ENCODE measurements at regions not wholly inside any gene's neighbourhood (a gene's known extent, or its start where the extent isn't known, plus 50 kb on each side); places are given as distances from the start of the nearest gene placed in this dataset.

GRCh38 chr13:85663856-85664255 lies 135.4 kb downstream of the SLITRK6 start:
- DNase-seq, result no peak

- no peak for DNase-seq
Observed at GRCh38 chr13:85662186-85662585, 137.0 kb downstream of the SLITRK6 start.

- no peak for DNase-seq
Observed at GRCh38 chr13:85661675-85662074, 137.5 kb downstream of the SLITRK6 start.

DNA sequence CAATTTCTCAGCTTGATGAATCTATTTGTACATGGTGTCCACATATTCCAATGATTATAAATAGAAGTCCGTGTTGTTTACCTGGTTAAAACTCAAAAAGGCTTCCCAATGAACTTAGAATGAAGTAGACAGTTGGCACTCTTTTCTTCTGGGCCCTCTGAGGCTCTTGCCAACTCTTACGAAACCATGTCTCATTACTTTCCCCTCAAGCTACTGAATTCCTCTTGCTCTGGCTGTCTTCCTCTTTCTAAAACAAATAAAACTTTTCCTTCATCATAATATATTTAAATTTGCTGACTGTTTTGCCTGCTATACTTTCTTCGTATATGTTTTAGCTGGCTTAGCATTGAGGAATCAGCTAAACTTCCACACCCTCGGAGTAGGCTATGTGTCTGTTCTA lies 139.7 kb downstream of the SLITRK6 start:
- DNase-seq, result no peak

DNA sequence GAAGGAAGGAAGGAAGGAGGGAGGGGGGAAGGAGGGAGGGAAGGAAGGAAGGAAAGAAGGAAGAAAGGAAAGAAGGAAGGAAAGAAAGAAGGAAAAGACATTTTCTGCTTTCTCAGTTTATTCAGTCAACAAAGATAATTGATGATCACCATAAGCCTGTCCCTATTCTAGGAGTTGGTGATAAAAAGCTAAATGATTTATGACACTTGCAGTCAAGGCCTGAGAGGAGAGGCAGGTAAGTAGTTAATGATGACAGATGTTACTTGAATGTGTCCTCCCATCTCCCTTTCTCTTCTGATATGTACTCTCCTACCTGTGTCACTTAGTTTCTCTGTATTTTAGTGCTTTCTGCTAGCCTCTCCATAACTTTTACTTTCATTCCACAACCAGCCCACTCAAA lies 141.3 kb downstream of the SLITRK6 start:
- no peak for DNase-seq

DNA sequence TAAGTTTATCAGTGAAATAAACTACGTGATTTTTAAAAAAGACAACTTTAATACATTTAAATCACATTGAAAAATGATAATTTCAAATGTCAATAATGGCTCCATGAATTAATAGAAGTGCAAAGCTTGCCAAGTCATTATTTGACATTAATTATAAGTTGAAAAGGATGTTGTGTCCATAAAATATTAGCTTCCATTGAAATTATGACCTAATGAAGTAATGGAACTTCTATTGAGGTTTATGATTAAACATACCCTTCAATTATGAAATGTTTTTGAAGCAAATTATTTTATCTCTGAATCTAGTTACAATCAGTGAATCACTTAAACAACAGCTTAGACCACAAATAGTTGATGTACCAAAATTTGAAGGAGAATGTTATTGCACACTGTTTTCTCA lies 144.2 kb downstream of the SLITRK6 start:
- no peak for DNase-seq

DNA sequence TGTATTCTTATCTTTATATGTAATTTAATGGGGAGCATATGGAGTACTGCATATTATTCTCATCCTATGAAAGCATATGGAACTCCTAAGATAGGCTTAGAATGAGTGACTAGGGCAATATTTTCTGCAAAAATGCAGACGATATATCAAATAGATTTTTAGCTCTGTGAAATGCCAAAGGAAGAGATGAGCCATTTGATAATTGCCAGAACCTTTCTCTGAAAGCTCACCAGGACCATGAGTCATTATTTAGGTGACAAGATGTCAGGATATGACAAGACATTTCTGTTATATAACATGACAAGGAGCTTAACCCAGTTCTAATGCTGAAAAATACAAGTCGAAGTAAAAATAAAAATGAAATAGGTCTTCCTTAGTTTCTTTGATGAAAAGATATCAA lies 145.0 kb downstream of the SLITRK6 start:
- DNase-seq, result no peak

DNA sequence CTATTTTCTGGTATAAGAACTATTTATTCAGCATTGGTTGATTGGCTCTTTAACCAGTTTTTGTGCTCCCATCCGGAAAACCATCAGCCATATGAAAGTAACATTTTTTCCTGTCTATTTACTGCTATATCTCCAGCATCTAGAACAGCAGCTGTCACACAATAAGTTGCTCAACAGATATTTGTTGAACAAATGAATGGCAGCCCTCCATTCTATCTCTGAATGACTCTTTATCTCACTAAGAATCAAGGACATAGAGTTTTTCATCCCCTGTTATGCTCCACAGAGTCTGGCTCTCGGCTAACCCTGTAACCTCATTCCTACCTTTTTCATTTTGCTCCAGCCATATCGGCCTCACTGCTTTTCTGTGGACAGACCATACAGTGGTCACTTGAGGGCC lies 145.5 kb downstream of the SLITRK6 start:
- no peak for DNase-seq

DNA sequence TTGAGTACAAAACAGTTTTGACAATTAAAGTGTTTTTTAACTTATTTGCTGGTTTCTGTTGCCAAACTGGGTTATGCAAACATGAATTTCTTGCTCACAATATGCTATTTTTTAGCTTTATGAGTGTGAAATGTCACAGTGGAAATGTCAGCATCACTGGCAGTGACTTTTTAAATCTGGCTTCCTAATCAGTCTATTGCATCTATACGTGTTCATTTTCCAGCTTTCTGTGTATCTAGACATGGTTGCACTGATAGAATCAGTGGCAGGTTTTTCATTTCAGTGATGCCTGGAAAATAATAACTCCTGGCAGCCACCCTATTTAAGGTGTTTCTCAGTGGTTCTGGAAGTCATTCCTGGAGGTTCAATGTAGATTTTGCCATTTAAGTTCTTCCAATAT lies 146.7 kb downstream of the SLITRK6 start:
- no peak for DNase-seq

- DNase-seq, result no peak
Observed at GRCh38 chr13:85651440-85651839, 147.8 kb downstream of the SLITRK6 start.

DNA sequence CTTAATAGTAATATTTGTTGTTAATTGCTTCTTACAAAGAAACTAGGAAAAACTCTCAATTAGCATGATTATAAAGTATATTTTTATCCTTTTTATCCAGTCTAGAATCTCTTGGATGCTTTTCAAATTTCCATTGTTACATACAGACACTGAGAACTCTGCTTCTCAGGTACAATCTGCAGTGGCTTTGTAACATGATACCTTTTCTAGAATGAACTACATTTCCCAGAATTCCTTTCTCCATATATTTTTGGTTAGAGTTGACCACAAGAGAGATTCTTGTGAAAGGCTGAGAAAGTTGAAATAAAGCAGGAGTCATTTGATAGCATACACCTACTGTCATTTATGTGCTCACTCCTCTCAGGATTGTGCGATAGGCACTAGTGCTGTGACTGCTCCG lies 148.6 kb downstream of the SLITRK6 start:
- no peak for DNase-seq

- no peak for DNase-seq
Observed at GRCh38 chr13:85640727-85641126, 158.5 kb downstream of the SLITRK6 start.

DNA sequence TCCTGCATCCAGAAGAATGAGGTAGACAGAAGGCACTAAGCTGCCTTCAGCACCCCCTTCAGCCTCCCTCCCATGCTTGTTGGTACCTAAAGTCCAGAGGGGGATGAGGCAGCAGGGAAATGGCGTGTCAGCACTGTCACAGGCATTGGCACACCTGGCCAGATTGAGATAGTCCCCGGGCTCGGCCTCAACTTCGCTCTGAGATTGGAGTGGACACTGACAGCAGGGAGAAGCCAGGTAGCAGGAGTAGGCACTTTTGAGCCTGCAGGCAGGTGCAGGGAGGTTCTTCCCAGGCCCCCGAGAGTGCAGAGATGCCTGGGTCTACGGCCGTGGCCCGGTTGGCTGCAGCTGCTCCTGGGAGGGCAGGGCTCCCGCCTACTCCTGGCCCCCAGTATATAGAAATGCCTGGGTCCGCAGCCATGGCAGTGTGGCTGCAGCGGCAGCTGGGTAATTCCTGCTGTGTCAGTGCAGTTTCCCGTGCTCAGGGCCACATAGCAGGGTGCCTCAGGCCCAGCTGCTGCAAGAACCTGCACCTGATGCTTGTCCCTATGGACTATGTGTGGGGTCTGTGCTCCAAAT lies 160.3 kb downstream of the SLITRK6 start:
- DNase-seq, result no peak

- no peak for DNase-seq
Observed at GRCh38 chr13:85638265-85638664, 161.0 kb downstream of the SLITRK6 start.

- no peak for DNase-seq
Observed at GRCh38 chr13:85632526-85633195, 166.6 kb downstream of the SLITRK6 start.

- DNase-seq, result no peak
Observed at GRCh38 chr13:85631801-85632200, 167.4 kb downstream of the SLITRK6 start.

DNA sequence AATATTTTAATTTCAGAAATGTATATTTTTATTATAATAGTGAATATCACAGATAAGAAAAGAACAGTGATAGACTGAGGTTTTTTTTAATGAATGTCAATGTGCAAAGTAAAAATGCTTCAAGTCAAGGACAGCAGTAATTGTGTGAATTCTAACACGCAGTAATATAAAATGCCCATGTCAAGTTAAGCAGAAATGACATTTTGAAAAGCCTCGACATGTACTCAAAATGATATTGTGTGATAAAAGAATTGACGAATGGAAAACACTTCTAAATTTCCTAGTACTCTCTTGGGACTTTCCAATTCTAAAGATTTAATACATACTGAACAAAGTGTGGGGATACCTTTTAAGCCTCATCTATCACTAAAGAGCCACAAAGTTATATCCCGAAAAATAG lies 172.6 kb downstream of the SLITRK6 start:
- no peak for DNase-seq

DNA sequence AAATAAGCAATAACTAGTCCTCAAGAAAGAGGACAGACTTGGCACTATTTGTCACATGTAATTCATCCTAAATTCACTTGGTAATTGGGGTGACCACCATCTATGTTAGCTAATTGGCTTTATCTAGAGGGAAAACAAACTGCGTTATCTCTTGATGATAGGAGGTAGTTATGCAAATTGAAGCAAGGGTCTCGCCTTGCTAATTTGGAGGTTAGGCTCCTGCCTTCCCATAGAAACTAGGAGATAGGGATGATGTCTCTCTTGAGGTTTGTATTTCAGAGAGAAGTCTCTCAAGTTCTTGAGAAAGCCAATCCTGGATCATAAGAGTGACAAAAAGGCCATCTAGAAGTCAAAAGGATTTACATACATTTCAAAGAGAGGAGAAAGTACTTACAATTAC lies 179.9 kb downstream of the SLITRK6 start:
- DNase-seq, result no peak

DNA sequence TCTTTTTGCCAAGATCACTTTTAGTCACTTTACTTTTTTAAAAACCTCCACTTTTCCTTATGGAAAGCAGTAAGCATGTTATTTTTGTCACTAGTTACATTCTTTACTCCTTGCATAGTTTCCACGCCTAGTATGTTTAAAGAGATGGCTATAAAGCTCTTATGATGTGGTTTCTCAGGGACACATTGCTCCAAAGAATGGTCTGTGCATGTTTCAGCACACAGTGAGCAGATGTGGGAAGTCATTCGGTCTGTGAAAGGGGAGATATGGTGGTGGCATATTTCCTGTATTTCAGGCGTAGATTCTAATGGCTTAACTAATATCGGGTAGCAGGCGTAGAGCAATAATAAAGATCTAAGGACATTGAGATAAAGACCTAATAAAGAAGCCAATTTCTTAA lies 180.7 kb downstream of the SLITRK6 start:
- DNase-seq, result no peak

DNA sequence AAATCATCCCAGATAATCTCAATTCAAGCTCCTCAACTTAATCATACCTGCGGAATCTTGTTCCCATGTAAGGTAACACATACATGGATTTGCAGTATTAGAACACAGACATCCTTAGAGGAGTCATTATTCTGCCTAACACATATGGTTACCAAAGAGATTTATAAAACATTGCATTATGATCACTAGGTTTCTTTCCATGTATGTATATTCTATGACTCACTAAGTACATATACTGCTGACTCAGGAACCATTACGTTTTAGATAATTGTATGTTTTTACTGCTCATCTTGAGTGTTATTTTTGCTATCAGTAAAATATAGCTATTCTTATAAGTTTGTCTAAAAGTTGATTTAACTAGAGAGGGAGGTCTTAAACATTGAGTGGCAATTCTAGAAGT lies 182.9 kb downstream of the SLITRK6 start:
- no peak for DNase-seq

DNA sequence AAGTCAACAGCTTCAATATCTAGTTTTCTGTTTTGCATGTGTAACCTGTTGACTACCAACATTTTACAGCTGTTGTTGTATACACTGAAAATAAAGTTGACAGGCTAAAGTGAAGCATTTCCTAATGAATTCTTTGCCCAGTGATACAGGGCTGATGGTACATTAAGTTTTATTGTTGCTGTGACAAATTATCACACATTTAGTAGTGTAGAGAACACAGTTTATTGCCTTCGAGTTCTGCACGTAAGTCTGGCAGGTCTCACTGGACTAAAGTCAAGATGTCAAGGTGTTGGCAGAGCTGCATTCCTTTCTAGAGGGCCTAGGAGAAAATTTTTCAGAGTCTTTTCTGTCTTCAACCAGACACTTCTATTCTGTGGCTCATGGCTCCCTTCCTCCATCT lies 184.2 kb downstream of the SLITRK6 start:
- no peak for DNase-seq

GRCh38 chr13:85610024-85610423 lies 189.2 kb downstream of the SLITRK6 start:
- no peak for DNase-seq

GRCh38 chr13:85608255-85608829 lies 190.9 kb downstream of the SLITRK6 start:
- DNase-seq, result no peak

- no peak for DNase-seq
Observed at GRCh38 chr13:85603735-85604134, 195.5 kb downstream of the SLITRK6 start.

All from right kidney (tissue), 1 donor.